ENCODE measurements at regions not wholly inside any gene's neighbourhood (a gene's known extent, or its start where the extent isn't known, plus 50 kb on each side); places are given as distances from the start of the nearest gene placed in this dataset.

GRCh38 chr6:102619585-102619984 lies 1226.1 kb downstream of the GRIK2 start:
- DNase-seq (ENCODE audit: low spot score): peak; percentile 22

- no peak for DNase-seq (ENCODE audit: low spot score)
Measured at GRCh38 chr6:102582569-102582968, 1189.1 kb downstream of the GRIK2 start.

DNA sequence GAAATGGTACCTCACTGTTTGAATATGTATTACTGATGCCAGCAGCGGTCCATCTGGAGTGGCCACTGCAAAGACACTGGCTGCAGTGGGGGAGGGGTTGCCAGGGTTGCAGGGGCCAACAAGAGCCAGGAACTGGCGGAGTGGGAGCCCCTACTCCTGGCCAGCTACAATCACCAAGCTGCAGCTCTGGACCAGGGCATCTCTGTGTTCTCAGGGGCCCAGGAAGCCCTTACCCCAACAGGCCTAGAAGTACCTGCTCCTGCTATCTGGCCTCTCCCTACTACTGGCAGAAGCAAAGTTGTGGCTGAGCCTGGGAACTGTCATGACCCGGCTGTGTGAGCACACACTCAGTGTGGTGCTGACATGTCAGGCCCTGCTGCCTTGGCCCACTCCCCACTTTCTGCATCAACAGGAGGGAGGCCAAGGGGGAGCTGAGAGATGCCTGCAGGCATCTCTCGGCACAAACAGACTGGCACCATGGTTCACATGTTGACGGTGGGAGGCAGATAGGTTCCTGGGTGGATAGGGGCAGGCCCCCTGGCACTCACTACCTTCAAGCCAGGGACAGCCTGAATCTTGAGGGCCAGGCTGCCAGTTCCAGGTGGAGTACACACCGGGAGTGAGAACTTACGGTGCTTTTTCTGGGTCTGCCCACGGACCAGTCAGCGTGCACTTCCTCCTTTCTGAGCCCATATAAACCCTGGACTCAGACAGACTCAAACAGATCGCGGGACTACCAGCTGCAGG lies 1188.0 kb downstream of the GRIK2 start:
- DNase-seq (ENCODE audit: low spot score): no peak

- no peak for DNase-seq (ENCODE audit: low spot score)
Measured at GRCh38 chr6:102571236-102571908, 1177.9 kb downstream of the GRIK2 start.

- DNase-seq (ENCODE audit: low spot score): no peak
Measured at GRCh38 chr6:102562713-102563112, 1169.2 kb downstream of the GRIK2 start.

- no peak for DNase-seq (ENCODE audit: low spot score)
Measured at GRCh38 chr6:102553214-102553613, 1159.7 kb downstream of the GRIK2 start.

DNA sequence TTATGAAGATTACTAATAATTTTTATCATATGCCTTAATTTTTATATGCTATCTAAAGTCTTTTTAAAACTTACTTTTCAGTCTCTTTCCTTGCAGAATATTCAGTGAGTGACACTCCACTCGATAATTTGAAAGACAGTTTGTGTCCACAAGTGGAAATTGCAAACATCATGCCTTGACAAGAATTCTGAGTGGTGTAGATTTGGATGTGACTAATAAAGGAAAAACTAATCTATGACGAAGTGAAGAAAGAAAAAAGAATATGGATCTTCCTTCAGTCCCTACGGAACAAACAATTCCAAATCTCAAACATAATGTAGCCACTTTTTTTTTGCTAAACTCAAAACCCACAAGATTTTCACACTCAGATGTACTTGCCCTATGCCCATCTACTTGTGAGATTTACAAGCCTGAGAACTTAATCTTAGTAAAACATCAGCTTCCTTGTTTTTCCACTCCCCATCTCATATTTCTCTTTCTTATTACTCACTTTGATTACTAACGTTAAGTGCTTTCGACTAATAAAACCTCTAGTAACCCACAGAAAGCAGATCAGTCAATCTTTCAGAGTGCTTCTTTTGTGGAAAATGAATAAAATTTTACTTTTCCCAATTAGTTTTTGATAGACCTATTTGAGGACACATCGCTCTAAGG lies 1155.8 kb downstream of the GRIK2 start:
- DNase-seq (ENCODE audit: low spot score): no peak

DNA sequence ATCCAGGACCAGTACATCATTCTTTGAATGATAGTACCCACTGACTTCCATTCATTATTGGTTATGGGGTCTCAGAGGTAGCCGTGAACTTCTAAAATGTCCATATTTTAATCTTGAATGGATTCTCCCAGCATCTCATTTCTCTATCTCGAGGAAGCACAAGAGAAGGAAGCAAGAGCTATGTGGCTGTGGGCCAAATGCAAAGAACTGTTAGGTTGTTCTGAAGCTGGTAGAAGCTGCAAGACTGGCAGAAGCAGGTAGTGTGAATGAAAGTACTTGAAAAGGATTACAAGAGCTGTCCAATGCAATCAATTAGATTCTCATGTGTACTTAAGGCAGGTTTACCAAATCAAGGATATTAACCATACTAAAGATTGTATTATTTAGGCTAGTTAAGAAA lies 1131.8 kb downstream of the GRIK2 start:
- no peak for DNase-seq (ENCODE audit: low spot score)

DNA sequence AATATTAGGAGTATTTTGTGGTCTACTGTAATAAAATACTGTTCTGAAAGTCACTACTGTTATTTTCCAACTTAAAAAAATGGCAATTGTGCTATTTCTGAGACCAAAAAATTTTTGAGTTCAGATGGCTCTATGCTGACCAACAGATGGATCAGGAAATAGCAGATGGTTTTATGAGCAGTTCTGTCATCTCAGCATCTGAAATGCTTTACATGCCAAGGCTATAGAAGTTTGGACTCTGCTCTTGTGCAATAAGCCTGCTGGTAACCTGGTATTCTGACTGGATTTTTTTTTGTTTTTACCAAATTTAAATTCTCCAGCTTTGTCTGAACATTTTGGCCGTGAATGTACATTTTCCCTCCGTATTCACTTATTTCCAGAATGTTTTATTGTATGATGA lies 1127.5 kb downstream of the GRIK2 start:
- DNase-seq (ENCODE audit: low spot score): no peak

DNA sequence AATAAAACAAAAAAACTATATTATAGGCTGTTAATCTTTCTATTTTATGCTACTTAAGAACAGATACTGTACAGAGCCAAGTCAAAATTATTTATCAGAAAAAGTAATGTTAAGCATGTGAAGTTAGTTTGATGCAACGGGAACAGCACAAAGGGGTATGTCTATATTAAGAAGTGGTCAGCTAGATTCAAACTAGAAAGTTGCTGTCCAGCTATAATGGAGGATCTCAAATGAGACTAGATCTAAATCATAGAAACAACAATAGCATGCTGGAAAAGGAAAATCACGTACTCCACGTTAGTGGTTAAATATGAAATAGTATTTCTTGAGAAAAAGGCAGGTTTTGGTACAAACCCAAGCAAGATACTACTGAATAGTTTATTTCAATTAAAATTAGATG lies 1124.0 kb downstream of the GRIK2 start:
- no peak for DNase-seq (ENCODE audit: low spot score)

DNA sequence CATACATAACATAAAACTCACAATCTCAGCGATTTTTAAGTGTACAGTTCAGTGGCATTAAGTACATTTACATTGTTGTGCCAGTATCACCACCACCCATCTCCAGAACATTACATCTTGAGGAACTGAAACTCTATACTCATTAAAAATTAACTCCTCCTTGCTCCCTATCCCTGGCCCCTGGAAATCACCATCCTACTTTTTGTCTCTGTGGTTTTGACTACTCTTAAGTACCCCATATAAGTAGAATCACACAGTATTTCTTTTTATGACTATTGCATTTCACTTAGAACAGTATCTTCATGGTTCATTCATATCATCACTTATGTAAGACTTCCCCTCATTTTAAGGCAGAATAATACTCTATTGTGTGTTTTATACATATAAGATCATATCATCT lies 1108.1 kb downstream of the GRIK2 start:
- no peak for DNase-seq (ENCODE audit: low spot score)

DNA sequence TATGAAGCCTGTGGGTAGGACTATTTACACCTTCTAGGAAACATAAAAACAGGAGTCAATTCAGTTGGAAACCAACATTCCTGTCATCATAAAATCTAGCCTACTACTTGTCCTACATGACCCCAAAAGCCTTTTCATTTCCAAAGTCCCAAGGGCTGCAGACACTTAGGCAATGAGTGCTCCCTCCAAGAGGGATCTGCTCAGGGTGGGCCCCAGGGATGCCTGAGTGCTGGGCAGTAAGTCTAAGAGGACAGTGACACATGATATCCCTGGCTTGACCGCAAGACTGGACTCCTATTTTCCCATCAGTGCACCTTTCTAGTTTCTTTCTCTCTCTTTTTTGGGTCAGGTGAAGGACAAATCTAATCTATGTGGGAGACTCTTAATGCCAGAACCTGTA lies 1101.3 kb downstream of the GRIK2 start:
- no peak for DNase-seq (ENCODE audit: low spot score)

DNA sequence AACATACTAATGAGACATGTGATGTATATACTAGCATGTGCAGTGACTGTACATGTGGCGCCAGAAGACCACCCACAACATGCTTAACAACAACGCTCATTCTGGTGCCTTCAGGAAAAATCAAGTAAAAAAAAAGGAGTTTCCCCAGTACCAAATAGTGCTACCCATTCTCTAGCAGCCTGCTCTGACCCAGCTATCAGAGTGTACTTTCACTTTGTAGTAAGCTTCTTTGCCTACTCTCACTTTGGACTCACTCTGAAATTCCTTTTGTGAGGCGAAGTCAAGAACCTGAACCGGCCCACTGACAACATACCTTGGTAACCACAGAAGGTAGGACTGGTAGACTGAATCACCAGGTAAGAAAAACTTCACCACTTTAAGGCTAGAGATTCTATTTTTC lies 1100.0 kb downstream of the GRIK2 start:
- DNase-seq (ENCODE audit: low spot score): no peak

DNA sequence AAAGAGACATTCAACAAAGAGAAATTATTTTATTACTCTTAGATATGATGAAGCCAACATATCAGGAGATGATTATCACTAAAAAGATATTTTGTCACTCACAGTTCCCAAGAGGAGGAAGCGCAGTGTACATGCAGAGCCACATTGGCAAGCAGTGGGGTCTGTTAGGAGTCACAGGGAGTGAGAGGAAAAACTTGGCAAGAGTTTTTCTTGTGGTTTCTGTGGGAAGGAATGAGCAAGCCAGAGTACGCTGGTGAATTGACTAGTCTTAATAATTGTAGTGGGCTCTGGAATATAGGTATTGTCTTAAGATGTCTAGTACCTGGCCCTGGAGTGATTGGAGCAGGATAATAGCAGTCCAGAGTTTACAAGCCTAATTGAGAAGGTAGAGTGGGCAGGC lies 1095.2 kb downstream of the GRIK2 start:
- peak; percentile 39 for DNase-seq (ENCODE audit: low spot score)

- DNase-seq (ENCODE audit: low spot score): no peak
Measured at GRCh38 chr6:102485480-102485879, 1092.0 kb downstream of the GRIK2 start.

DNA sequence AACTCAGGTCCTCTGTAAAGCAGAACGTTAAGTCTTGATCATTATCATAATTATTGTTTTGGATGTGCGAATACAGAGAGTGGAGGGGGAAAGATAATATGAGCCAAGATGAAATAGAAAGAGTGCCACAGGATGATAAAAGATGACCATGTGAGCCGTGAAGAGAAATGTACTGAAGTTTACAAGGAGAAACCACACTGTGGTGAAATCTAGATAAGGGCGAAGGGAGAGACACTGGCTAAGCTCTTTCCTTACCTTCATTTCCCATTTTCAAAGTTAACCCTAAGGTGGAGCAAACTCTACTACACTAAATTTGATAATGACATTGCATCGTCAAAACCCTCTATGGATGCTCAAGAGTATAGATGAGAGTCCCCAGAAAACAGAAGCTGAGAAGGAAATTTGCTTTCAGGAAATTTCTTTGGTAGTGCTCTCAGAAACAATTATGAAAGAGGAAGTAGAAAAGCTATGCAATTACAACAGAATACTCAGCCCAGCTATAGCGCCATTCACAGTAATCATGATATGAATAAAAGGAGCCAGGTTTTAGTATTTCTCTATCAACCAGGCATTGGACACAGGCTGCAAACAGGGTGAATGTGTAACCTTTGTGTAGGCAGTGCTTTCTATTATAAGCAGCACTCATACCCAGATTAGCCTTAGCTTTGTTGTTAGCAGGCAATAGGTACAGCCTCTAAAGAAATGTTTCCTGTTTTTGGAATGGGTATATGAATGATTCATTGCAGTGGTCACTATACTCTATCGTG lies 1080.7 kb downstream of the GRIK2 start:
- no peak for DNase-seq (ENCODE audit: low spot score)

DNA sequence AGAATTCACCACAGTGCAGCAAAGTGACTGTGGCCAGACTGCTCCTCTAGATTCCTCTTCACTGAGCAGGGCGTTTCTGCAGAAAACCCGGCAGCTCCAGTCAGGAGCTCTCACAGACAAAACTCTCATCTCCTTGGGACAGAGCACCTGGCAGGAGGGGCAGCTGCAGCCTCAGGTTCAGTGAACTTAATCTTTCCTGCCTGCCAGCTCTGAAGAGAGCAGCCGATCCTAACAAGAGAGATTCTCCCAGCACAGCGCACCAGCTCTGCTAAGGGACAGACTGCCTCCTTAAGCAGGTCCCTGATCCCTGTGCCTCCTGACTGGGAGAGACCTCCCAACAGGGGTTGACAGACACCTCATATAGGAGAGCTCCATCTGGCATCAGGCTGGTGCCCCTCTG lies 1065.5 kb downstream of the GRIK2 start:
- DNase-seq (ENCODE audit: low spot score): no peak

- DNase-seq (ENCODE audit: low spot score): no peak
Measured at GRCh38 chr6:102438171-102438570, 1044.7 kb downstream of the GRIK2 start.

GRCh38 chr6:102417368-102417998 lies 1024.0 kb downstream of the GRIK2 start:
- DNase-seq (ENCODE audit: low spot score): no peak

GRCh38 chr6:102415891-102416290 lies 1022.4 kb downstream of the GRIK2 start:
- no peak for DNase-seq (ENCODE audit: low spot score)

GRCh38 chr6:102411796-102412195 lies 1018.3 kb downstream of the GRIK2 start:
- no peak for DNase-seq (ENCODE audit: low spot score)

Data from RKO (cell line).